ENCODE measurements at regions not wholly inside any gene's neighbourhood (a gene's known extent, or its start where the extent isn't known, plus 50 kb on each side); places are given as distances from the start of the nearest gene placed in this dataset.

DNA sequence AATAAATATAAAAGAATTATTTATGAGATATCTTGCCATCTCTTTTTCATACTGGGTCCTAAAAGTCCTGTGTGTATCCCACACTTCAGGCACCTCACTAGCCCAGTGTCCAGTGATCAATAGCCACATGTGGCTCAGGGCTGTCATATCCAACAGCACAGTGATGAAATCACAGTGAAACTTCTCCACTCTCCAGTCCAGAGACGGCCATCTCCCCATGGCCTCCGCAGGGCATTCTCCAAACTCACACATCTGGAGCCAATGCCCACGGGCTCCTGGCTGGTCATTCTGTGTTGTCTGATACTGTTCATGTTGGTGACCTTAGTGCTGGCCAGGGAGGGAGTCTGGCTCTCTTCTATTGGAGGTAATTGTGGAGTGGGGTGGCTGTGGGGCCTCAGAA is 125.2 kb upstream of the SDK2 start:
- Histone ChIP-seq H3K27ac (ENCODE audit: extremely low read length, insufficient read depth, low read length) (no peak overlapping the region), H3K36me3 (replicated peaks in 1 of 2; ENCODE audit: control insufficient read depth in 1 of 2, insufficient read depth in 2 of 2, low read length in 2 of 2) (no peaks in the 10 kb centered on the region), H3K9ac (ENCODE audit: insufficient read depth, low read depth, low read length) (no peak overlapping the region), H3K4me1 (ENCODE audit: insufficient read depth, low read length) (peaks cover 10% of the 10 kb centered on the region; the same call in 1 of the 2 replicates), H2AFZ (ENCODE audit: low read length) (no peak overlapping the region), H3K27me3 (ENCODE audit: control insufficient read depth in 1 of 2, insufficient read depth in 2 of 2, low read length in 2 of 2) (peaks cover 2 to 6% of the 10 kb centered on the region in 2 experiments; a peak in 2 of 5 replicates), H3K4me2 (ENCODE audit: low read depth, low read length) (no peak overlapping the region), H4K20me1 (ENCODE audit: insufficient read depth, low read length) (no peaks in the 10 kb centered on the region), H3K79me2 (ENCODE audit: insufficient read depth, low read length) (no peaks in the 10 kb centered on the region), H3K9me3 (ENCODE audit: low read length) (no peaks in the 10 kb centered on the region), H3K4me3 (replicated peaks in 1 of 3; ENCODE audit: insufficient read depth in 1 of 3, low read depth in 2 of 3, low read length in 3 of 3) (no peak overlapping the region)
- TF ChIP-seq ZNF598 (CRISPR knock-in tag; IDR thresholded peaks at IDR 0.05; ENCODE audit: borderline replicate concordance), result no peak
- no peak for TF ChIP-seq BRF2 (CRISPR knock-in tag; IDR thresholded peaks at IDR 0.05)
- no peak for FAIRE-seq
- BruUV-seq (replicated peaks), result no TSS peak
- in situ Hi-C loops (cut with HindIII; ENCODE audit: extremely low pct_ligation_motif_present, low pct_unique_long_range_greater_than_20kb) (no loop called here), intact Hi-C loops (cut with micrococcal nuclease; ENCODE audit: unreplicated experiment) (no loop called here)
- ChIA-PET CTCF (ENCODE audit: low intra/inter-chr PET ratio, low total read pairs) (no interaction called here), POLR2A (no interaction called here)
- no peak for ATAC-seq
- WGBS (ENCODE audit: low lambda C conversion rate), result 30% methylated on average over 3 of the region's 3 CpGs
- DNase-seq (ENCODE audit: low spot score), result no peak

- WGBS (ENCODE audit: low lambda C conversion rate), result 42% methylated on average over 11 of the region's 12 CpGs
- FAIRE-seq, result no peak
- peaks cover 10% of the 10 kb centered on the region; the same call in 1 of the 2 replicates for H3K4me1 ChIP-seq (ENCODE audit: insufficient read depth, low read length)
- H3K27me3 ChIP-seq (ENCODE audit: control insufficient read depth in 1 of 2, insufficient read depth in 2 of 2, low read length in 2 of 2), result peaks cover 0 to 7% of the 10 kb centered on the region in 2 experiments; a peak in 3 of 5 replicates
- H4K20me1 ChIP-seq (ENCODE audit: insufficient read depth, low read length), result no peaks in the 10 kb centered on the region
- no peaks in the 10 kb centered on the region for H3K9me3 ChIP-seq (ENCODE audit: low read length)
- in situ Hi-C loops (cut with HindIII; ENCODE audit: extremely low pct_ligation_motif_present, low pct_unique_long_range_greater_than_20kb) (no loop called here), intact Hi-C loops (cut with micrococcal nuclease; ENCODE audit: unreplicated experiment) (no loop called here)
- CTCF ChIA-PET (ENCODE audit: low intra/inter-chr PET ratio, low total read pairs), result no interaction called here
- POLR2A ChIA-PET, result no interaction called here
- no TSS peak for BruUV-seq (replicated peaks)
- no peak; the same call in 2 of the 3 replicates for ATAC-seq
- H3K4me2 ChIP-seq (ENCODE audit: low read depth, low read length), result no peak overlapping the region
- no peaks in the 10 kb centered on the region for H3K79me2 ChIP-seq (ENCODE audit: insufficient read depth, low read length)
- H3K36me3 ChIP-seq (replicated peaks in 1 of 2; ENCODE audit: control insufficient read depth in 1 of 2, insufficient read depth in 2 of 2, low read length in 2 of 2), result no peaks in the 10 kb centered on the region
- DNase-seq (ENCODE audit: low spot score), result no peak
- H3K4me3 ChIP-seq (replicated peaks in 1 of 3; ENCODE audit: insufficient read depth in 1 of 3, low read depth in 2 of 3, low read length in 3 of 3), result no peak overlapping the region
- H3K9ac ChIP-seq (ENCODE audit: insufficient read depth, low read depth, low read length), result no peak overlapping the region
- no peak overlapping the region for H2AFZ ChIP-seq (ENCODE audit: low read length)
- H3K27ac ChIP-seq (ENCODE audit: extremely low read length, insufficient read depth, low read length), result no peak overlapping the region
- TF ChIP-seq ZNF713 (CRISPR knock-in tag; IDR thresholded peaks at IDR 0.05), result no peak
- TF ChIP-seq ZNF260 (CRISPR knock-in tag; IDR thresholded peaks at IDR 0.05; ENCODE audit: borderline replicate concordance, low read depth), result no peak
- TF ChIP-seq ZBTB44 (CRISPR knock-in tag; IDR thresholded peaks at IDR 0.05), result no peak
- 0 out of 2 replicates have a peak, but pooled peaks have one; percentile 25 for TF ChIP-seq FOSL2 (CRISPR knock-in tag; IDR thresholded peaks at IDR 0.05)
- TF ChIP-seq ZFP62 (CRISPR knock-in tag; IDR thresholded peaks at IDR 0.05), result no peak
- TF ChIP-seq, protein P1, sequence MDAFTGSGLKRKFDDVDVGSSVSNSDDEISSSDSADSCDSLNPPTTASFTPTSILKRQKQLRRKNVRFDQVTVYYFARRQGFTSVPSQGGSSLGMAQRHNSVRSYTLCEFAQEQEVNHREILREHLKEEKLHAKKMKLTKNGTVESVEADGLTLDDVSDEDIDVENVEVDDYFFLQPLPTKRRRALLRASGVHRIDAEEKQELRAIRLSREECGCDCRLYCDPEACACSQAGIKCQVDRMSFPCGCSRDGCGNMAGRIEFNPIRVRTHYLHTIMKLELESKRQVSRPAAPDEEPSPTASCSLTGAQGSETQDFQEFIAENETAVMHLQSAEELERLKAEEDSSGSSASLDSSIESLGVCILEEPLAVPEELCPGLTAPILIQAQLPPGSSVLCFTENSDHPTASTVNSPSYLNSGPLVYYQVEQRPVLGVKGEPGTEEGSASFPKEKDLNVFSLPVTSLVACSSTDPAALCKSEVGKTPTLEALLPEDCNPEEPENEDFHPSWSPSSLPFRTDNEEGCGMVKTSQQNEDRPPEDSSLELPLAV (CRISPR knock-in tag; conservative IDR thresholded peaks at IDR 0.05; ENCODE audit: low read depth), result no peak
- 0 out of 2 replicates have a peak, but pooled peaks have one; percentile 52 for TF ChIP-seq ZBTB21 (CRISPR knock-in tag; IDR thresholded peaks at IDR 0.05)
- TF ChIP-seq ZNF749 (CRISPR knock-in tag; IDR thresholded peaks at IDR 0.05; ENCODE audit: borderline replicate concordance), result no peak
- TF ChIP-seq ZNF768 (CRISPR knock-in tag; IDR thresholded peaks at IDR 0.05), result peak; percentile 84
- peak; percentile 82 for TF ChIP-seq CREB1 (IDR thresholded peaks at IDR 0.05)
- no peak for TF ChIP-seq CREB1 (CRISPR knock-in tag; IDR thresholded peaks at IDR 0.05)
- no peak for TF ChIP-seq ZNF143 (CRISPR knock-in tag; IDR thresholded peaks at IDR 0.05)
- TF ChIP-seq ATF7 (IDR thresholded peaks at IDR 0.05), result peak; percentile 82
- no peak for TF ChIP-seq ATF7 (CRISPR knock-in tag; IDR thresholded peaks at IDR 0.05)
Observed at GRCh38 chr17:73770115-73770848, 126.0 kb upstream of the SDK2 start.

Data from HepG2 (cell line).